Left colon (tissue), 2 donors: ENCODE measurements at regions not wholly inside any gene's neighbourhood (a gene's known extent, or its start where the extent isn't known, plus 50 kb on each side); places are given as distances from the start of the nearest gene placed in this dataset.
"Not testable (repeated sequence)": the region's sequence is repeated elsewhere in the genome, so short reads cannot be mapped to it uniquely, and the experiment has no call there.

Source experiments
- ATAC-seq: fragments of 200-7000 bp; cut with Tn5 transposase; one replicate; pipeline ENCODE4 v1.9.1; 2020; ENCODE audit warnings: mild to moderate bottlenecking, moderate library complexity
- DNase-seq, 2 donors: peaks; one replicate each; pipeline ENCODE4 v3.0.0-alpha.2; 2020
- intact Hi-C, 2 donors: fragments of 100-400 bp; cut with DNase I in 1 of 2; cut with micrococcal nuclease in 1 of 2; formaldehyde crosslinking; loops; one replicate each; pipeline versions ENCODE4 v1.11.2 to v1.14.0; 2022; cut with DNase I, micrococcal nuclease
- donor health status: DM: no; HTN: no; CAD: no.
- donor health status: DM: yes; HTN: yes; CAD: no.

DNA sequence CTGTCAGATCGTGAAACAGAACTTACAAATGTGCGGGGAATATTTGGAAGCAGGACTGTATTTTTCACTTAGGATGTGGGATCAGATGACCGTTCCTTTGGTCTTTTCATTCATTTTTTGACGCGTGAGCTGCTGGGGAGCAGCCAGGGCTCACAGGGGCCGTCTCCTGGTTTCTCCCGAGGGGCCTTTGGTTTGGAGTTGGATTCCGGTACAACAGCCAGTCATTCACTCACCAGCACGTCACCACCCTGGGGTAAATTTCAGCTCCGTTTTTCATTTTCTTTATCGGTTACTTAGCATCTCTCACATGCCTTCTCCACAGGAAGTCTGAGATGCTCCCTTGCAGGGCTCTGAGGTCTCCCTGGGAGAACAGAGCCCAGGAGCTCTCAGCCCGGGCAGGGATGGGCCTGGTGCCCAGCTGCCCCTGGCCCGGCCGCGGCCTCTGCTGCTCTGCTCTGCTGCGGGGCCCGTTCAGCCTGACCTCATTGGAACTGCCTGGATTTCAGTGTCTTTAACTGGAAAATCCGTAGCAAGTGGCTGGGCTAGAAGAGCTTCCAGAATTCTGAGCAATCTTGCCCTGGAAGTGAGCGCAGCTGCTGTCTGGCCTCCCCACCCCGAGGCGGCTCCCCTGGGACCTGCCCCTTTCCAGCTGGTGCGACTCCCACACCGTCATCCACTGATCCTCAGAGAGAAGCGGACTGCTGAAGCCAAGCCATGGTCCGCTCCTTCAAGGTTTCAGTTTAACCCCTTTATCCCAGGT lies 335.6 kb downstream of the EIPR1 start:
- intact Hi-C loops, result no loop called here
- no peak for ATAC-seq
- no peak for DNase-seq

GRCh38 chr2:3041246-3041645 lies 336.4 kb downstream of the EIPR1 start:
- no peak for ATAC-seq
- intact Hi-C loops, result no loop called here
- no peak for DNase-seq

DNA sequence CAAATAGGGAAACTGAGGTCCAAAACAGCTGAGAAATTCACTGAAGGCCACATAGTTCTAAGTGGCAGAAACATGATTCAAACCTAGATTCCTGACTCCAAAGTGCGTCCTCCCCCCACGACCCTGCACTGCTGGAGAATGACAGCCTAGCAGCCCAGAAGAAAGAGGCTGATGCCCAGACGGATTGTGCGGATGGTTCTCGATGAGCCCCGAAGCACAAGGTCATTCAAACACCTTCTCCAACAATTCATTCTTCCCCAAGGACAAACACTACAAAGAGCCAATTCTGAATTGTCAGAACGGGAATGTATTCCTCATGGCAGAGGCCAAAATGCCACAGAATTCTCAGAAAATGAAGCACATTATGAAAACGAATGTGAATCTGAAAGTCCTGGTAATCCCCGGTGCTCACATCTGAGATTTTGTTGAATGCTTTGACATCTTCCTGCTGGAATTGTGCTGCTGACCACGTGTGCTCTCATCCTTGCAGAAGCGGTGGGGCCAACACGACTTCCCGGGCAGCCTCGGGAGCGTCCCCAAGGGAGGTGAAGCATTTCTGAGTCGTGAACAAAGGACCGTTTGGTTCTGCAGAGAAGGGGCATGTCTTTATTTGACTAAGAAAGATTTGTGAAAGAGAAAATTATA lies 337.0 kb downstream of the EIPR1 start:
- ATAC-seq, result no peak
- intact Hi-C loops, result no loop called here

GRCh38 chr2:3040066-3040428 lies 337.6 kb downstream of the EIPR1 start:
- intact Hi-C loops, result no loop called here
- ATAC-seq (no peak), DNase-seq (no peak)

More for the DNA sequence above, 337.0 kb downstream of the EIPR1 start:
- no peak for DNase-seq

- ATAC-seq, result no peak
- DNase-seq, result no peak
- intact Hi-C loops, result no loop called here
Observed at GRCh38 chr2:3039188-3040065, 338.2 kb downstream of the EIPR1 start.

- intact Hi-C loops, result no loop called here
- no peak for ATAC-seq
- DNase-seq, result no peak
Observed at GRCh38 chr2:3038636-3039035, 339.0 kb downstream of the EIPR1 start.

DNA sequence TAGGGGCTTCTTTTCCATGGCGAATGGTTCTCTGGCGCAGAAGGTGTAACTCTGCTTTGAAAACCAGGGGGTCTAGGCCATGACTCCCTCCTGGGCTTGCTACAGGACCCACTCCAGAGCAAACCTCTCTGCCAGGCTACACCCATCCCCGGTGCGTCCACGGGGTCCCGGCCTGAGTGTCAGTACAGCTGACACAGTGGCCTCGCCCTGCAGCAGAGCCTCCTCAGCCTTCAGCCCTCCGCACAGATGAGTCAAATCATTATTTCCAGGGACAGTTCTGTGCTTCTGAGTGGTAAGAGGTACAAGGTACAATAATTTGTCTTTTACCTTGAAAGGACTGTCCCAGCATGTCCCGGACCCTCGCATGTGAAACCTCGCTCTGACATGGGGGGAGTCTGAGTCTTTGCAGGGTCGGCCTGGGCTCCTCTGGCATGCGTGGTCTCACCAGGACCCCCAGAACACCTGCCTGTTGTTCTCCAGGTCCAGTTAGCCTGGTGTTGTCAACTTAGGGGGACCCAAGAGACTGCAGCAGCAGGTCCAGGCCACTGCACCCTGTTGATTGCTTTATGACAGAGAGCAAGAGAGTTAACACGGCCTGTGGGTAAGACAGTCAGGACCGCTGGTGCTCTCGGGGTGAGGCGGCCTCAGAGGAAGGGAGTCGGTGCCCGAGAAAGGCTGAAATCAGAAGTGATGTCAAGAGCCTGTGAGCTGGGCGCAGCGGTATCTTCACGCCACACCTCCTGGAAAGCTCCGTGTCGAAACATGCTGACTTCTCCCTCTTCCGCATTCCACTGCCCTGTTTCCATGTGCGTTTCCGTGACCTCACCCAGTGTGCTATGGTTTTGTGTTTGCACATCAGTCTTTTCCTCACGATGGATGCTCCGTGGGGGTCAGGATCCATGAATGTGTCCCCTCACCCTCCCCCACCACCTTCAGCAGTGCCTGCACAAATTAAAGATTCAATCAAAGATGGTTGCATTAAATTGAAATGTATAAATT lies 340.1 kb downstream of the EIPR1 start:
- DNase-seq, result no peak
- intact Hi-C loops, result no loop called here
- ATAC-seq, result no peak

- intact Hi-C loops, result no loop called here
- ATAC-seq, result no peak
Observed at GRCh38 chr2:3036432-3037125, 341.0 kb downstream of the EIPR1 start.

DNA sequence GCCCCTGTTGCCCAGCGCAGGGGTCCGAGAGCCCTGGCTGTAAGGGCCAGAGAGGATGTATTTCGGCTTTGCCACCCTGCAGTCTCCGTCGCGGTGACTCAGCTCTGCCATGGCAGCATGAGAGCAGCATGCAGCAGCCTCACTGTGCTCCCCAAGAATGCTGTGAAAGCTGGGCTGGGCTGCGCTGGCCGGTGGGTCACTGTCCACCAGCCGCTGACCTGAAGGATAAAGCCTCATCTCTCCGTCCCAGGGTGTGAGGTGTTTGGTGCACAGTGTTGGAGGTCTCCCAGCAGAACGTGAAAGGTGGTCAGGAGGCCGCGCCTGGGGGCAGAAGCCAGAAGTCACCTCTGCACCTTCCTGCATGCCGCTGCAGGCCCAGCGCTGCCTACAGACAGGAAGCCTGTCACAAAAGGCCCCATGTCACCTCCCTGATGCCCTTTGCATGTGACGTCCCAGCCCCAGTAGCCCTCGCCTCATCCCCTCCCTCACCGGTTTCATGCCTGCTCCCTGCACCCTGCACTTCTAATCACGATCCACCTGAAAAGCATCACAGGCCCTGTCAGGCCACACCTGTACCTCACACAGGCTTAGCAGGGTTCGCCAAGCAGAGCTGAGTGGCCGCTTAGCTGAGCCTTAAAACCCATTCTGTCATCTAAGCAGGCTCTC lies 342.1 kb downstream of the EIPR1 start:
- ATAC-seq, result no peak
- intact Hi-C loops, result no loop called here
- no peak for DNase-seq

More at GRCh38 chr2:3036432-3037125, 341.0 kb downstream of the EIPR1 start:
- DNase-seq, result no peak

DNA sequence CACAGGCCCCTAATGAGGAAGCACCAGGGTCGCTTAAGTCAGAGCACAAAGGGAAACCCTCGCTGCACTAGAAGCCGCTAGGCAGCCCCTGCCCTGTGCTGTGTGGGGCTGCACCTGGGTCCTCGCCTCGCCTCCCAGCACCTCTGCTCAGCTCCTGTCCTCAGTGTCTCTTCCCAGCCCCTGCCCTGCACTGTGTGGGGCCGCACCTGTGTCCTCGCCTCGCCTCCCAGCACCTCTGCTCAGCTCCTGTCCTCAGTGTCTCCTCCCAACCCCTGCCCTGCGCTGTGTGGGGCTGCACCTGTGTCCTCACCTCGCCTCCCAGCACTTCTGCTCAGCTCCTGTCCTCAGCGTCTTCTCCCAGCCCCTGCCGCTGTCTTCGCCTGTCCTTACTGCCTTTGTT lies 342.8 kb downstream of the EIPR1 start:
- intact Hi-C loops, result no loop called here
- ATAC-seq (no peak), DNase-seq (no peak)

GRCh38 chr2:3034396-3034795 lies 343.2 kb downstream of the EIPR1 start:
- ATAC-seq (no peak), DNase-seq (no peak)
- intact Hi-C loops, result no loop called here

GRCh38 chr2:3033315-3033714 lies 344.3 kb downstream of the EIPR1 start:
- ATAC-seq (no peak), DNase-seq (no peak)
- intact Hi-C loops, result no loop called here

DNA sequence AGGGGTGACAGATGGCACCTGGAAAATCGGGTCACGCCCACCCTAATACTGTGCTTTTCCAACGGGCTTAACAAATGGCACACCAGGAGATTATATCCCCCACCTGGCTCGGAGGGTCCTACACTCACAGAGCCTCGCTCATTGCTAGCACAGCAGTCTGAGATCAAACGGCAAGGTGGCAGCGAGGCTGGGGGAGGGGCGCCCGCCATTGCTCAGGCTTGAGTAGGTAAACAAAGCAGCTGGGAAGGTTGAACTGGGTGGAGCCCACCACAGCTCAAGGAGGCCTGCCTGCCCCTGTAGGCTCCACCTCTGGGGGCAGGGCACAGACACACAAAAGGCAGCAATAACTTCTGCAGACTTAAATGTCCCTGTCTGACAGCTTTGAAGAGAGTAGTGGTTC lies 346.8 kb downstream of the EIPR1 start:
- intact Hi-C loops, ATAC-seq: not testable (repeated sequence)
- peak in 1 of 2 donors; percentile 28 for DNase-seq

GRCh38 chr2:3025984-3026383 lies 351.6 kb downstream of the EIPR1 start:
- ATAC-seq (no peak), DNase-seq (no peak)
- intact Hi-C loops, result no loop called here

DNA sequence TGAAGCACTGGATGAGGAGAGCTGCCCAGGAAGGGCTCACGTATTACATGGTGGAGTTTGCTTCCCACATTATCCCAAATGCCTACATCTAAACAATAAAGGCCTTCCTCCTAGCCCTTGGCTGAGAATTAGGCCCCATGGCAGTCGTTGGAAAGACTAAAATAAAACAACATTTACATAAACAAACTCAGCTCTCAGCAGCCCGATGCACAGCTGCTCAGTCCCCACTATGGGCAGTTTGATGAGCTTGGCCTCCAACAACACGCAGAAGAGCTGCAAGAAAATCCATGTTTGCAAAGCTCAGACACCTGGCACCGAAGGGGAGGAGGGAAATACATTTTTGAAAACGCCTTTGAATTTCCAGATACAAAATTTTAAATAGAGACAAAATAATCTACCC lies 352.4 kb downstream of the EIPR1 start:
- intact Hi-C loops, result no loop called here
- no peak for DNase-seq
- ATAC-seq, result no peak

DNA sequence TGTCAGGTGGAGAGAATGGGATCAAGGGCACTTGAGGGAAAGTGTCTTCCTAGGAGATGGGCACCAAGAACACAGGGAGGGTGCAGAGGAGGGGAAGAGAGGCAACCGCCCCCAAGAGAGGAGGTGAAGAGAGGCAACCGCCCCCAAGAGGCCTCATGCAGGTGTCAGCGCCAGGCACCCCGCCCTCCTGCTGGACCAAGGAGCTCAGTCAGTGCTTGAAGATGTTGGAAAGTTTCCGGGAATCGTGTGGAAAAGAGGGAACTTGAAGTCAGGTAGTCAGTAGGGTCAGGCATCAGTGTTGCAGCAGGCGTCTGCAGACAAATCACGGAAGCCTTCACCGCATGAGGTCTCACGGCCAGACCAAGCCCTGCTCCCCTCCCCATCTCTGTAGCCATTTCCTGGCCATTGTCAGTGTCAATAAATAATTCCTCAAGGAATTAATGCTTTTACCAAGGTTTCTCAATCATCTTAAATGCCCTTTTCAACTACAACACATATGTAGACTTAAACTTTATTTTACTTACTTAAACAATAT lies 353.1 kb downstream of the EIPR1 start:
- intact Hi-C loops, result no loop called here
- DNase-seq, result no peak
- ATAC-seq, result no peak

GRCh38 chr2:3023531-3023930 lies 354.1 kb downstream of the EIPR1 start:
- ATAC-seq (no peak), DNase-seq (no peak)
- intact Hi-C loops, result no loop called here
